Astrocyte (in vitro differentiated cells and primary cell): ENCODE measurements at regions not wholly inside any gene's neighbourhood (a gene's known extent, or its start where the extent isn't known, plus 50 kb on each side); places are given as distances from the start of the nearest gene placed in this dataset.

Source experiments
- CTCF ChIP-seq: IDR thresholded peaks from 2 replicates; pipeline ENCODE4 v1.5.1; 2011; ENCODE audit warnings: low read depth, mild to moderate bottlenecking, inconsistent platforms, low read length, moderate library complexity; ENCODE audit not compliant: insufficient read depth
- EZH2 ChIP-seq: IDR thresholded peaks from 2 replicates; pipeline ENCODE4 v1.6.1; 2012; ENCODE audit warnings: mild to moderate bottlenecking, low read length, inconsistent platforms; ENCODE audit not compliant: insufficient read depth

DNA sequence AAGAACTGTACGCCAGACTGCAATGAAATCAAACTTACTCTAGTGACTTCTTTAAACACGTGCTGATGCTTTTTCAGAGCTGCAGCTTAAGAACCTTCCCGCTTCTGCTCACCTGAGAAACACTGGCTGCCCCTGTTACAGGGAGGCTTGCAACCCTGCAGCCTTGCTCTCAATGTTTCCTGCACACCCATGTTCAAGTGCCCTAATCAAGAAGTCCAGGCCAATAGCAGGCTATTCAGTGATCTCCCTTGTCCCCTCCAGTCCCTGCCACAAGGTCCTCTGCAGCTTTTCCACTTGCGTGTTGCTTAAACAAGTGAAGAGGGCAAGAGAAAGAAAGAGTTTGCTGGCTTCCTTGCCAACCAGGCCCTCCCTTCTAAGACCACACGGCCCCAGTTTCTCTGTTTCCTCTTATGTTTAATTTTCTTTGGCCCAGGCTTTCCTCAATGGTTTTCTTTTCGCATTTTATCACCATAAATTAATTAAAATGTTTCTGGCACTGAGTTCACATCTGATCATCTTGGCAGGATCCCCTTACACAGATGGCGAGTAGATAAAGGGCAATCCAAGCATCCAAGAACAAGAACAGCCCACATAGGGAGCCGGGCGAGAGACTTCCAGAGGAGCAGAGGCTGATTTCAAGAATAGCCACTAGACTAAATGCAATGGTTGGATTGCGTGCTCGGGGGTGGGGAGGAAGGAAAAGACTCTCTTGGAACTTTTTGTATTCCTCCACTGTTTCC is 82.3 kb upstream of the CDKN3 start:
- no peak for TF ChIP-seq EZH2
- TF ChIP-seq CTCF = no peak
